ENCODE measurements at regions not wholly inside any gene's neighbourhood (a gene's known extent, or its start where the extent isn't known, plus 50 kb on each side); places are given as distances from the start of the nearest gene placed in this dataset.

- H3K4me1 ChIP-seq (ENCODE audit: control insufficient read depth, insufficient read depth, low read length): no peaks in the 10 kb centered on the region
- WGBS: 96% methylated on average over 7 of the region's 7 CpGs
- no peaks in the 10 kb centered on the region for H3K27me3 ChIP-seq (ENCODE audit: control insufficient read depth, insufficient read depth)
- intact Hi-C loops (cut with DNase I): no loop called here
- no peak overlapping the region for H3K27ac ChIP-seq (ENCODE audit: low read length)
- no peak overlapping the region for H3K4me3 ChIP-seq (ENCODE audit: low read length)
- DNase-seq: no peak
- no peaks in the 10 kb centered on the region for H3K9me3 ChIP-seq (ENCODE audit: control insufficient read depth, low read length)
- ATAC-seq: no peak
Observed at GRCh38 chr2:10183146-10183675, 60.7 kb downstream of the RRM2 start.

GRCh38 chr2:10184421-10184820, 61.9 kb downstream of the RRM2 start:
- no peaks in the 10 kb centered on the region for H3K27me3 ChIP-seq (ENCODE audit: control insufficient read depth, insufficient read depth)
- no peaks in the 10 kb centered on the region for H3K4me1 ChIP-seq (ENCODE audit: control insufficient read depth, insufficient read depth, low read length)
- intact Hi-C loops (cut with DNase I): no loop called here
- no peak for DNase-seq
- ATAC-seq: peak; percentile 7 to 22
- no peak overlapping the region for H3K4me3 ChIP-seq (ENCODE audit: low read length)
- WGBS: 89% methylated on average over 6 of the region's 6 CpGs
- H3K27ac ChIP-seq (ENCODE audit: low read length): no peak overlapping the region
- no peaks in the 10 kb centered on the region for H3K9me3 ChIP-seq (ENCODE audit: control insufficient read depth, low read length)

GRCh38 chr2:10185046-10185445, 62.5 kb downstream of the RRM2 start:
- DNase-seq (no peak), ATAC-seq (peak; percentile 74 to 77)
- Histone ChIP-seq H3K4me3 (ENCODE audit: low read length) (no peak overlapping the region), H3K9me3 (ENCODE audit: control insufficient read depth, low read length) (no peaks in the 10 kb centered on the region), H3K4me1 (ENCODE audit: control insufficient read depth, insufficient read depth, low read length) (no peaks in the 10 kb centered on the region), H3K27ac (ENCODE audit: low read length) (no peak overlapping the region), H3K27me3 (ENCODE audit: control insufficient read depth, insufficient read depth) (no peaks in the 10 kb centered on the region)
- intact Hi-C loops (cut with DNase I): no loop called here
- WGBS: 24% methylated on average over 8 of the region's 8 CpGs

- intact Hi-C loops (cut with DNase I): no loop called here
- 68% methylated on average over 4 of the region's 4 CpGs for whole genome bisulfite sequencing
Observed at GRCh38 chr2:10185755-10186154, 63.2 kb downstream of the RRM2 start.

GRCh38 chr2:10186868-10187535, 64.5 kb downstream of the RRM2 start:
- H3K27ac ChIP-seq (ENCODE audit: low read length): no peak overlapping the region
- 96% methylated on average over 24 of the region's 24 CpGs for WGBS
- DNase-seq (no peak), ATAC-seq (no peak)
- intact Hi-C loops (cut with DNase I): no loop called here
- no peaks in the 10 kb centered on the region for H3K27me3 ChIP-seq (ENCODE audit: control insufficient read depth, insufficient read depth)
- H3K4me3 ChIP-seq (ENCODE audit: low read length): no peak overlapping the region
- H3K9me3 ChIP-seq (ENCODE audit: control insufficient read depth, low read length): no peaks in the 10 kb centered on the region
- no peaks in the 10 kb centered on the region for H3K4me1 ChIP-seq (ENCODE audit: control insufficient read depth, insufficient read depth, low read length)

More at GRCh38 chr2:10185755-10186154, 63.2 kb downstream of the RRM2 start:
- H3K27ac ChIP-seq (ENCODE audit: low read length): no peak overlapping the region
- DNase-seq (no peak), ATAC-seq (no peak)
- no peaks in the 10 kb centered on the region for H3K4me1 ChIP-seq (ENCODE audit: control insufficient read depth, insufficient read depth, low read length)
- no peaks in the 10 kb centered on the region for H3K27me3 ChIP-seq (ENCODE audit: control insufficient read depth, insufficient read depth)
- no peaks in the 10 kb centered on the region for H3K9me3 ChIP-seq (ENCODE audit: control insufficient read depth, low read length)
- H3K4me3 ChIP-seq (ENCODE audit: low read length): no peak overlapping the region

GRCh38 chr2:10187661-10188060, 65.1 kb downstream of the RRM2 start:
- no peak overlapping the region for H3K4me3 ChIP-seq (ENCODE audit: low read length)
- DNase-seq (no peak), ATAC-seq (no peak)
- WGBS: 95% methylated on average over 14 of the region's 14 CpGs
- no peak overlapping the region for H3K27ac ChIP-seq (ENCODE audit: low read length)
- H3K9me3 ChIP-seq (ENCODE audit: control insufficient read depth, low read length): no peaks in the 10 kb centered on the region
- intact Hi-C loops (cut with DNase I): no loop called here
- H3K27me3 ChIP-seq (ENCODE audit: control insufficient read depth, insufficient read depth): no peaks in the 10 kb centered on the region
- H3K4me1 ChIP-seq (ENCODE audit: control insufficient read depth, insufficient read depth, low read length): no peaks in the 10 kb centered on the region

- H3K4me3 ChIP-seq (ENCODE audit: low read length): no peak overlapping the region
- ATAC-seq (no peak), DNase-seq (no peak)
- H3K4me1 ChIP-seq (ENCODE audit: control insufficient read depth, insufficient read depth, low read length): no peaks in the 10 kb centered on the region
- 97% methylated on average over 7 of the region's 7 CpGs for WGBS
- intact Hi-C loops (cut with DNase I): no loop called here
- no peak overlapping the region for H3K27ac ChIP-seq (ENCODE audit: low read length)
- no peaks in the 10 kb centered on the region for H3K27me3 ChIP-seq (ENCODE audit: control insufficient read depth, insufficient read depth)
- no peaks in the 10 kb centered on the region for H3K9me3 ChIP-seq (ENCODE audit: control insufficient read depth, low read length)
Observed at GRCh38 chr2:10188211-10188610, 65.7 kb downstream of the RRM2 start.

GRCh38 chr2:10188729-10189305, 66.3 kb downstream of the RRM2 start:
- WGBS: 97% methylated on average over 12 of the region's 12 CpGs
- Histone ChIP-seq H3K4me3 (ENCODE audit: low read length) (no peak overlapping the region), H3K27me3 (ENCODE audit: control insufficient read depth, insufficient read depth) (no peaks in the 10 kb centered on the region), H3K27ac (ENCODE audit: low read length) (no peak overlapping the region), H3K9me3 (ENCODE audit: control insufficient read depth, low read length) (no peaks in the 10 kb centered on the region), H3K4me1 (ENCODE audit: control insufficient read depth, insufficient read depth, low read length) (no peaks in the 10 kb centered on the region)
- intact Hi-C loops (cut with DNase I): no loop called here
- DNase-seq (no peak), ATAC-seq (no peak)

GRCh38 chr2:10190255-10190654, 67.7 kb downstream of the RRM2 start:
- H3K27me3 ChIP-seq (ENCODE audit: control insufficient read depth, insufficient read depth): no peaks in the 10 kb centered on the region
- H3K4me1 ChIP-seq (ENCODE audit: control insufficient read depth, insufficient read depth, low read length): no peaks in the 10 kb centered on the region
- H3K27ac ChIP-seq (ENCODE audit: low read length): no peak overlapping the region
- no peak overlapping the region for H3K4me3 ChIP-seq (ENCODE audit: low read length)
- DNase-seq: no peak
- 99% methylated on average over 3 of the region's 3 CpGs for WGBS
- no peaks in the 10 kb centered on the region for H3K9me3 ChIP-seq (ENCODE audit: control insufficient read depth, low read length)
- no peak for ATAC-seq
- intact Hi-C loops (cut with DNase I): no loop called here

- ATAC-seq (no peak), DNase-seq (no peak)
- Histone ChIP-seq H3K4me3 (ENCODE audit: low read length) (no peak overlapping the region), H3K4me1 (ENCODE audit: control insufficient read depth, insufficient read depth, low read length) (no peaks in the 10 kb centered on the region), H3K27me3 (ENCODE audit: control insufficient read depth, insufficient read depth) (no peaks in the 10 kb centered on the region), H3K27ac (ENCODE audit: low read length) (no peak overlapping the region), H3K9me3 (ENCODE audit: control insufficient read depth, low read length) (no peaks in the 10 kb centered on the region)
- intact Hi-C loops (cut with DNase I): no loop called here
- 94% methylated on average over 10 of the region's 10 CpGs for WGBS
Observed at GRCh38 chr2:10190737-10191532, 68.4 kb downstream of the RRM2 start.

GRCh38 chr2:10191554-10191953, 69.0 kb downstream of the RRM2 start:
- Histone ChIP-seq H3K4me1 (ENCODE audit: control insufficient read depth, insufficient read depth, low read length) (no peaks in the 10 kb centered on the region), H3K27me3 (ENCODE audit: control insufficient read depth, insufficient read depth) (no peaks in the 10 kb centered on the region), H3K4me3 (ENCODE audit: low read length) (no peak overlapping the region), H3K9me3 (ENCODE audit: control insufficient read depth, low read length) (no peaks in the 10 kb centered on the region), H3K27ac (ENCODE audit: low read length) (no peak overlapping the region)
- intact Hi-C loops (cut with DNase I): no loop called here
- DNase-seq (no peak), ATAC-seq (no peak)
- WGBS: 97% methylated on average over 14 of the region's 14 CpGs

Data from right cardiac atrium (tissue), 5 donors.